ENCODE measurements at regions not wholly inside any gene's neighbourhood (a gene's known extent, or its start where the extent isn't known, plus 50 kb on each side); places are given as distances from the start of the nearest gene placed in this dataset.

- TF ChIP-seq, protein P1, sequence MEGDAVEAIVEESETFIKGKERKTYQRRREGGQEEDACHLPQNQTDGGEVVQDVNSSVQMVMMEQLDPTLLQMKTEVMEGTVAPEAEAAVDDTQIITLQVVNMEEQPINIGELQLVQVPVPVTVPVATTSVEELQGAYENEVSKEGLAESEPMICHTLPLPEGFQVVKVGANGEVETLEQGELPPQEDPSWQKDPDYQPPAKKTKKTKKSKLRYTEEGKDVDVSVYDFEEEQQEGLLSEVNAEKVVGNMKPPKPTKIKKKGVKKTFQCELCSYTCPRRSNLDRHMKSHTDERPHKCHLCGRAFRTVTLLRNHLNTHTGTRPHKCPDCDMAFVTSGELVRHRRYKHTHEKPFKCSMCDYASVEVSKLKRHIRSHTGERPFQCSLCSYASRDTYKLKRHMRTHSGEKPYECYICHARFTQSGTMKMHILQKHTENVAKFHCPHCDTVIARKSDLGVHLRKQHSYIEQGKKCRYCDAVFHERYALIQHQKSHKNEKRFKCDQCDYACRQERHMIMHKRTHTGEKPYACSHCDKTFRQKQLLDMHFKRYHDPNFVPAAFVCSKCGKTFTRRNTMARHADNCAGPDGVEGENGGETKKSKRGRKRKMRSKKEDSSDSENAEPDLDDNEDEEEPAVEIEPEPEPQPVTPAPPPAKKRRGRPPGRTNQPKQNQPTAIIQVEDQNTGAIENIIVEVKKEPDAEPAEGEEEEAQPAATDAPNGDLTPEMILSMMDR (conservative IDR thresholded peaks at IDR 0.05; ENCODE audit: low read length): no peak
- TF ChIP-seq EZH2phosphoT487 (IDR thresholded peaks at IDR 0.05; ENCODE audit: borderline replicate concordance, low read depth, low read length): no peak
Measured at GRCh38 chr11:60615497-60615896, 83.9 kb upstream of the MS4A8 start.

Data from OCI-LY7 (cell line).